ENCODE measurements at regions not wholly inside any gene's neighbourhood (a gene's known extent, or its start where the extent isn't known, plus 50 kb on each side); places are given as distances from the start of the nearest gene placed in this dataset.
"Not testable (repeated sequence)": the region's sequence is repeated elsewhere in the genome, so short reads cannot be mapped to it uniquely, and the experiment has no call there.

GRCh38 chr12:67048371-67048770 lies 220.8 kb upstream of the CAND1 start:
- Histone ChIP-seq H3K9ac (ENCODE audit: low read length) (no peak overlapping the region), H3K9me3 (ENCODE audit: low read length) (no peaks in the 10 kb centered on the region), H4K20me1 (ENCODE audit: insufficient read depth) (no peaks in the 10 kb centered on the region), H3K36me3 (ENCODE audit: insufficient read depth, low read length) (no peaks in the 10 kb centered on the region), H3K27ac (ENCODE audit: low read length) (no peak overlapping the region), H2AFZ (ENCODE audit: low read depth, low read length) (no peak overlapping the region), H3K4me2 (ENCODE audit: low read length) (no peak overlapping the region), H3F3A (ENCODE audit: insufficient read depth, low read length, poor library complexity, severe bottlenecking) (no peaks in the 10 kb centered on the region), H3K79me2 (replicated peaks; ENCODE audit: insufficient read depth, low read length) (peaks cover 9% of the 10 kb centered on the region), H3K4me3 (ENCODE audit: low read length) (no peak overlapping the region), H3K27me3 (ENCODE audit: insufficient read depth, low read depth, low read length) (no peaks in the 10 kb centered on the region), H3K9me2 (ENCODE audit: insufficient read depth, low read length) (no peaks in the 10 kb centered on the region)
- TF ChIP-seq, protein P1, sequence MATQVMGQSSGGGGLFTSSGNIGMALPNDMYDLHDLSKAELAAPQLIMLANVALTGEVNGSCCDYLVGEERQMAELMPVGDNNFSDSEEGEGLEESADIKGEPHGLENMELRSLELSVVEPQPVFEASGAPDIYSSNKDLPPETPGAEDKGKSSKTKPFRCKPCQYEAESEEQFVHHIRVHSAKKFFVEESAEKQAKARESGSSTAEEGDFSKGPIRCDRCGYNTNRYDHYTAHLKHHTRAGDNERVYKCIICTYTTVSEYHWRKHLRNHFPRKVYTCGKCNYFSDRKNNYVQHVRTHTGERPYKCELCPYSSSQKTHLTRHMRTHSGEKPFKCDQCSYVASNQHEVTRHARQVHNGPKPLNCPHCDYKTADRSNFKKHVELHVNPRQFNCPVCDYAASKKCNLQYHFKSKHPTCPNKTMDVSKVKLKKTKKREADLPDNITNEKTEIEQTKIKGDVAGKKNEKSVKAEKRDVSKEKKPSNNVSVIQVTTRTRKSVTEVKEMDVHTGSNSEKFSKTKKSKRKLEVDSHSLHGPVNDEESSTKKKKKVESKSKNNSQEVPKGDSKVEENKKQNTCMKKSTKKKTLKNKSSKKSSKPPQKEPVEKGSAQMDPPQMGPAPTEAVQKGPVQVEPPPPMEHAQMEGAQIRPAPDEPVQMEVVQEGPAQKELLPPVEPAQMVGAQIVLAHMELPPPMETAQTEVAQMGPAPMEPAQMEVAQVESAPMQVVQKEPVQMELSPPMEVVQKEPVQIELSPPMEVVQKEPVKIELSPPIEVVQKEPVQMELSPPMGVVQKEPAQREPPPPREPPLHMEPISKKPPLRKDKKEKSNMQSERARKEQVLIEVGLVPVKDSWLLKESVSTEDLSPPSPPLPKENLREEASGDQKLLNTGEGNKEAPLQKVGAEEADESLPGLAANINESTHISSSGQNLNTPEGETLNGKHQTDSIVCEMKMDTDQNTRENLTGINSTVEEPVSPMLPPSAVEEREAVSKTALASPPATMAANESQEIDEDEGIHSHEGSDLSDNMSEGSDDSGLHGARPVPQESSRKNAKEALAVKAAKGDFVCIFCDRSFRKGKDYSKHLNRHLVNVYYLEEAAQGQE (IDR thresholded peaks at IDR 0.05; ENCODE audit: borderline replicate concordance) = no peak
- TF ChIP-seq POLR2AphosphoS5 (IDR thresholded peaks at IDR 0.05) (no peak), EZH2 (IDR thresholded peaks at IDR 0.05; ENCODE audit: borderline replicate concordance, insufficient read depth, low read length, poor library complexity, severe bottlenecking) (no peak), TAF1 (IDR thresholded peaks at IDR 0.05; ENCODE audit: low read depth) (no peak), CTCF (IDR thresholded peaks at IDR 0.05; ENCODE audit: poor library complexity, severe bottlenecking) (no peak), RAD21 (conservative IDR thresholded peaks at IDR 0.05) (no peak)

DNA sequence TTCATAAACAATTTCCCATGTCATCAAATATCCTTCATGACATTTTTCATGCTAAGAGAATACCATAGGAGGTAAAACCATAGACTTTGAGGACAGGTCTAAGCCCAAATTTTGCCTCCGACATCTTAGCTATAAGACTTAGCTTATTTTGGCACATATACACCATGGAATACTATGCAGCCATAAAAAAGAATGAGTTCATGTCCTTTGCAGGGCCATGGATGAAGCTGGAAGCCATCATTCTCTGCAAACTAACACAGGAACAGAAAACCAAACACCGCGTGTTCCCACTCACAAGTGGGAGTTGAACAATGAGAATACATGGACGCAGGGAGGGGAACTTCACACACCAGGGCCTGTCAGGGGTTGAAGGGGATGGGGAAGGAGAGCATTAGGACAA lies 220.0 kb upstream of the CAND1 start:
- not testable (repeated sequence) for H3K4me3 ChIP-seq (ENCODE audit: low read length); H2AFZ ChIP-seq (ENCODE audit: low read depth, low read length); H3K36me3 ChIP-seq (ENCODE audit: insufficient read depth, low read length); H3K9ac ChIP-seq (ENCODE audit: low read length); H3K9me3 ChIP-seq (ENCODE audit: low read length); H3K9me2 ChIP-seq (ENCODE audit: insufficient read depth, low read length); H3F3A ChIP-seq (ENCODE audit: insufficient read depth, low read length, poor library complexity, severe bottlenecking); H4K20me1 ChIP-seq (ENCODE audit: insufficient read depth); H3K27me3 ChIP-seq (ENCODE audit: insufficient read depth, low read depth, low read length); H3K4me2 ChIP-seq (ENCODE audit: low read length); H3K27ac ChIP-seq (ENCODE audit: low read length)
- peaks cover 13% of the 10 kb centered on the region for H3K79me2 ChIP-seq (replicated peaks; ENCODE audit: insufficient read depth, low read length)

GRCh38 chr12:67052981-67053380 lies 216.2 kb upstream of the CAND1 start:
- H3K9me2 ChIP-seq (ENCODE audit: insufficient read depth, low read length) = no peaks in the 10 kb centered on the region
- H3K79me2 ChIP-seq (replicated peaks; ENCODE audit: insufficient read depth, low read length) = peaks cover 8% of the 10 kb centered on the region
- H3F3A ChIP-seq (ENCODE audit: insufficient read depth, low read length, poor library complexity, severe bottlenecking) = no peaks in the 10 kb centered on the region
- TF ChIP-seq MXI1 (conservative IDR thresholded peaks at IDR 0.05; ENCODE audit: poor library complexity, severe bottlenecking) (no peak), EZH2 (IDR thresholded peaks at IDR 0.05; ENCODE audit: borderline replicate concordance, insufficient read depth, low read length, poor library complexity, severe bottlenecking) (no peak)
- no peak overlapping the region for H3K9ac ChIP-seq (ENCODE audit: low read length)
- H3K4me2 ChIP-seq (ENCODE audit: low read length) = no peak overlapping the region
- no peak overlapping the region for H2AFZ ChIP-seq (ENCODE audit: low read depth, low read length)
- H3K9me3 ChIP-seq (ENCODE audit: low read length) = no peaks in the 10 kb centered on the region
- H3K4me3 ChIP-seq (ENCODE audit: low read length) = no peak overlapping the region
- no peaks in the 10 kb centered on the region for H4K20me1 ChIP-seq (ENCODE audit: insufficient read depth)
- H3K27ac ChIP-seq (ENCODE audit: low read length) = no peak overlapping the region
- no peaks in the 10 kb centered on the region for H3K36me3 ChIP-seq (ENCODE audit: insufficient read depth, low read length)
- no peaks in the 10 kb centered on the region for H3K27me3 ChIP-seq (ENCODE audit: insufficient read depth, low read depth, low read length)
